ENCODE measurements at regions not wholly inside any gene's neighbourhood (a gene's known extent, or its start where the extent isn't known, plus 50 kb on each side); places are given as distances from the start of the nearest gene placed in this dataset.
"Not testable (repeated sequence)": the region's sequence is repeated elsewhere in the genome, so short reads cannot be mapped to it uniquely, and the experiment has no call there.

DNA sequence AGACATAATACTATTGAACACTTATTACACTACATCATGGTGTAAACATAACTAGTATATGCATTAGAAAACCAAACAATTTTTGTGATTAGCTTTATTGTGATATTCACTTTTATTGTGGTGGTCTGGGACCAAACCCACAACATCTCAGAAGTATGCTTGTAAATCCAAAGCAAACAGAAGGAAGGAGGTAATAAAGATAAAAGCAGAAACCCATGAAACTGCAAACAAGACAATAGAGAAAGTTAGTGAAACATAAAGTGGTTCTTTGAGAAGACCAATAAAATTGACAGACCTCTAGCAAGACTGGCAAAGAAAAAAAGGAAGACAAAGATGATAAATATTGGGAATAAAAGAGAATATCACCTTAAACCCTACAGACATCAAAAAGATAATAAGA, 268.3 kb downstream of the RPAP3 start:
- TF ChIP-seq POLR2A (IDR thresholded peaks at IDR 0.05; ENCODE audit: extremely low read depth, insufficient read length), result no peak
- no peak for TF ChIP-seq MYC (IDR thresholded peaks at IDR 0.05; ENCODE audit: low read depth, low read length)
- TF ChIP-seq, protein P1, sequence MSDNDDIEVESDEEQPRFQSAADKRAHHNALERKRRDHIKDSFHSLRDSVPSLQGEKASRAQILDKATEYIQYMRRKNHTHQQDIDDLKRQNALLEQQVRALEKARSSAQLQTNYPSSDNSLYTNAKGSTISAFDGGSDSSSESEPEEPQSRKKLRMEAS (IDR thresholded peaks at IDR 0.05; ENCODE audit: low read depth, low read length), result no peak
- TF ChIP-seq, protein P2, sequence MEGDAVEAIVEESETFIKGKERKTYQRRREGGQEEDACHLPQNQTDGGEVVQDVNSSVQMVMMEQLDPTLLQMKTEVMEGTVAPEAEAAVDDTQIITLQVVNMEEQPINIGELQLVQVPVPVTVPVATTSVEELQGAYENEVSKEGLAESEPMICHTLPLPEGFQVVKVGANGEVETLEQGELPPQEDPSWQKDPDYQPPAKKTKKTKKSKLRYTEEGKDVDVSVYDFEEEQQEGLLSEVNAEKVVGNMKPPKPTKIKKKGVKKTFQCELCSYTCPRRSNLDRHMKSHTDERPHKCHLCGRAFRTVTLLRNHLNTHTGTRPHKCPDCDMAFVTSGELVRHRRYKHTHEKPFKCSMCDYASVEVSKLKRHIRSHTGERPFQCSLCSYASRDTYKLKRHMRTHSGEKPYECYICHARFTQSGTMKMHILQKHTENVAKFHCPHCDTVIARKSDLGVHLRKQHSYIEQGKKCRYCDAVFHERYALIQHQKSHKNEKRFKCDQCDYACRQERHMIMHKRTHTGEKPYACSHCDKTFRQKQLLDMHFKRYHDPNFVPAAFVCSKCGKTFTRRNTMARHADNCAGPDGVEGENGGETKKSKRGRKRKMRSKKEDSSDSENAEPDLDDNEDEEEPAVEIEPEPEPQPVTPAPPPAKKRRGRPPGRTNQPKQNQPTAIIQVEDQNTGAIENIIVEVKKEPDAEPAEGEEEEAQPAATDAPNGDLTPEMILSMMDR (IDR thresholded peaks at IDR 0.05; ENCODE audit: low read depth, low read length), result no peak
- no peak overlapping the region for H3K4me3 ChIP-seq (ENCODE audit: low read depth, low read length)
- no peak for DNase-seq (ENCODE audit: low read depth)

DNA sequence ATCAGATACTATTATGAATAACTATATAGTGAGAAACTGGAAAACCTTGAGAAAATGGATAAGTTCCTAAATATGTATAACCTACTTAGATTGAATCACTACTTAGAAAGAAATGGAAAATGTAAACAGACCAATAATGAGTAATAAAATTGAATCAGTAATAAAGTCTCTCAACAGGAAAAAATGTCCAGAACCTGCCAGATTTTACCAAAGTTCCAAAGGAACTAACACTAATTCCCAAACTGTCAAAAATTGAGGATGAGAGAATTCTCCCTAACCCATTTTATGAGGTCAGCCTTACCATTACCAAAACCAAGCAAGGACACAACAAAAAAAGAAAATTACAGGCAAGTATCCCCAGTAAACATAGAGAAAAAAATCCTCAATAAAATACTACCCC, 272.0 kb downstream of the RPAP3 start:
- no peak overlapping the region for H3K4me3 ChIP-seq (ENCODE audit: low read depth, low read length)
- TF ChIP-seq, protein P2 (IDR thresholded peaks at IDR 0.05; ENCODE audit: low read depth, low read length), result no peak
- no peak for TF ChIP-seq MYC (IDR thresholded peaks at IDR 0.05; ENCODE audit: low read depth, low read length)
- no peak for DNase-seq (ENCODE audit: low read depth)

DNA sequence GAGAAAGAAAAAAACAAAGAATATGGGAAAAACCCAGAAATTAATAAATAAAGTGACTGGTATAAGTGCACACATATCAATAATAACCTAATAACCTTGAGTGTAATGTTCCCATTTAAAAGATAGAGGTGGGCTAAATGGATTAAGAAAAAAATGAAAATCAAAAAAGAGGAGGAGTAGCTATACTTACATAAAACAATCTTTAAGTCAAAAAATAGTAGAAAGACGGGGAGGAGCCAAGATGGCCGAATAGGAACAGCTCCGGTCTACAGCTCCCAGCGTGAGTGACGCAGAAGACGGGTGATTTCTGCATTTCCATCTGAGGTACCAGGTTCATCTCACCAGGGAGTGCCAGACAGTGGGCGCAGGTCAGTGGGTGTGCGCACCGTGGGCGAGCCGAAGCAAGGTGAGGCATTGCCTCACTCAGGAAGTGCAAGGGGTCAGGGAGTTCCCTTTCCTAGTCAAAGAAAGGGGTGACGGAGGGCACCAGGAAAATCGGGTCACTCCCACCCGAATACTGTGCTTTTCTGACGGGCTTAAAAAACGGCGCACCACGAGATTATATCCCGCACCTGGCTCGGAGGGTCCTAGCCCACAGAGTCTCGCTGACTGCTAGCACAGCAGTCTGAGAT, 279.0 kb downstream of the RPAP3 start:
- H3K4me3 ChIP-seq (ENCODE audit: low read depth, low read length); DNase-seq (ENCODE audit: low read depth): not testable (repeated sequence)

DNA sequence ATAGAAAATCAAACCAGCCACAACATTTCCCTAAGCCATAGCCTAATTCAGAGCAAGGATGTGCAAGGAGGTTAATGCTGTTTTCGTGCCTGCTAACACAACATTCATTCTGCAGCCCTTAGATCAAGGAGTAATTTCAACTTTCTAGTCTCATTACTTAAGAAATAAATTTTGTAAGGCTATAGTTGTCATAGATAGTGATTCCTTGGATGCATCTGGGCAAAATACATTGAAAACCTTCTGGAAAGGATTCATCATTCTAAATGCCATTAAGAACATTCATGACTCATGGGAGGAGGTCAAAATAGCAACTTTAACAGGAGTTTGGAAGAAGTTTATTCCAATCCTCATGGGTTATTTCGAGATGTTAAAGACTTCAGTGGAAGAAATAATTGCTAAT, 283.2 kb downstream of the RPAP3 start:
- TF ChIP-seq POLR2A (IDR thresholded peaks at IDR 0.05; ENCODE audit: extremely low read depth, insufficient read length), result no peak
- no peak for TF ChIP-seq MYC (IDR thresholded peaks at IDR 0.05; ENCODE audit: low read depth, low read length)
- TF ChIP-seq, protein P1 (IDR thresholded peaks at IDR 0.05; ENCODE audit: low read depth, low read length), result no peak
- TF ChIP-seq, protein P2 (IDR thresholded peaks at IDR 0.05; ENCODE audit: low read depth, low read length), result no peak
- H3K4me3 ChIP-seq (ENCODE audit: low read depth, low read length), result no peak overlapping the region
- no peak for DNase-seq (ENCODE audit: low read depth)

DNA sequence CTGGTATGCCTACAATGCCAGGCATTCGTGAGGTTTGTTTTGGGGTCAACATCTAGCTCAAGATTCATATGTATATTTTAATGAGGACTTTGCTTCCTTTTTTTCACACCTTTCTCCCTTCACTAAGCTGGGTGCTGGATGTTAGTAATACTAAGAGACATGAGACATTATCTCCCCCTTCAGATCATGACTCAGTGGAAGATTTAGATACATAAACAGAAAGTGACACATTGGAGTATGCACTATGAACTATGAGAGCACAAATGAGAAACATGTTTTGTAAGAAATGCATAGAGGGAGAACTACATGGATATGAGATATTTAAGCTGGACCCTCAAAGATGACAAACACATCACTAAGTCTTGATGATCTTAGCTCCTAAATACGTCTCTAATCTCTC, 286.3 kb downstream of the RPAP3 start:
- no peak overlapping the region for H3K4me3 ChIP-seq (ENCODE audit: low read depth, low read length)
- no peak for DNase-seq (ENCODE audit: low read depth)
- TF ChIP-seq POLR2A (IDR thresholded peaks at IDR 0.05; ENCODE audit: extremely low read depth, insufficient read length) (no peak), MYC (IDR thresholded peaks at IDR 0.05; ENCODE audit: low read depth, low read length) (no peak)
- TF ChIP-seq, protein P2 (IDR thresholded peaks at IDR 0.05; ENCODE audit: low read depth, low read length), result no peak
- TF ChIP-seq, protein P1 (IDR thresholded peaks at IDR 0.05; ENCODE audit: low read depth, low read length), result no peak

DNA sequence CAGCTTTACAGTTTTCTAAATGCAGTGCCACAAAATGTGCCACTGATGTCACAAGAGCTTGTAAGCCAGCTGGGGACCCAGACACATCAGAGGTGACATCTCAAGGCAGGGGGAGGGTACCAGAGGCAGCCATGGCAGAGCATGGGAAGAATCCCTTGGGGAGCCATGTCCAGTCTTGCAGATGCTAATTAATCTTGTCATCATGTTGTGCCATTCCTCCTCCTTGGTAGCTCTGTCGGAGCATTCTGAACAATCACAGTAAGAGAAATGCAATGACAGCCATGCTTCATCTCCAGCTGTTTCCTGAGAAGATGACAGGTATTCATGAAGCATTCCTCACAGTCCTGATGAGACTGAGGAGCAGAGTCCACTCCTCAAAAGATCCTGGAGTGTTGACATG, 287.9 kb downstream of the RPAP3 start:
- DNase-seq (ENCODE audit: low read depth), result no peak
- H3K4me3 ChIP-seq (ENCODE audit: low read depth, low read length), result no peak overlapping the region
- no peak for TF ChIP-seq MYC (IDR thresholded peaks at IDR 0.05; ENCODE audit: low read depth, low read length)
- TF ChIP-seq, protein P2 (IDR thresholded peaks at IDR 0.05; ENCODE audit: low read depth, low read length), result no peak
- TF ChIP-seq, protein P1 (IDR thresholded peaks at IDR 0.05; ENCODE audit: low read depth, low read length), result no peak
- no peak for TF ChIP-seq POLR2A (IDR thresholded peaks at IDR 0.05; ENCODE audit: extremely low read depth, insufficient read length)

Measured in NB4 (cell line).